MM.1S (cell line): ENCODE measurements at regions not wholly inside any gene's neighbourhood (a gene's known extent, or its start where the extent isn't known, plus 50 kb on each side); places are given as distances from the start of the nearest gene placed in this dataset.

Source experiments
- DNase-seq: peaks from one replicate; pipeline ENCODE4 v3.0.0-alpha.2; 2015
- H2AFZ ChIP-seq: fragments of 300-600 bp; sonication (generic); 2 replicates; pipeline ENCODE4 v1.6.0; 2016; ENCODE audit warnings: antibody characterized with exemption, low read length
- H3F3A ChIP-seq: fragments of 300-600 bp; sonication (generic); 2 replicates; pipeline ENCODE4 v1.6.1; 2016; ENCODE audit warnings: mild to moderate bottlenecking, antibody characterized with exemption, low read length, moderate library complexity, mixed read lengths; ENCODE audit not compliant: insufficient read depth
- H3K27ac ChIP-seq: fragments of 300-600 bp; sonication (generic); 2 replicates; pipeline ENCODE4 v1.5.1; 2016; ENCODE audit warnings: mild to moderate bottlenecking, low read length
- H3K27me3 ChIP-seq: fragments of 300-600 bp; sonication (generic); replicated peaks from 2 replicates; pipeline ENCODE4 v1.6.0; 2016; ENCODE audit warnings: low read length; ENCODE audit not compliant: insufficient read depth
- H3K36me3 ChIP-seq: fragments of 300-600 bp; sonication (generic); replicated peaks from 2 replicates; pipeline ENCODE4 v1.6.1; 2016; ENCODE audit warnings: mild to moderate bottlenecking, low read length, mixed read lengths; ENCODE audit not compliant: insufficient read depth
- H3K4me1 ChIP-seq: fragments of 300-600 bp; sonication (generic); 2 replicates; pipeline ENCODE4 v1.6.1; 2016; ENCODE audit warnings: low read length, mixed read lengths
- H3K4me2 ChIP-seq: fragments of 300-600 bp; sonication (generic); 2 replicates; pipeline ENCODE4 v1.6.0; 2016; ENCODE audit warnings: low read depth, low read length
- H3K4me3 ChIP-seq: fragments of 300-600 bp; sonication (generic); 2 replicates; pipeline ENCODE4 v1.5.1; 2016; ENCODE audit warnings: low read length, mixed read lengths
- H3K79me2 ChIP-seq: fragments of 300-600 bp; sonication (generic); 2 replicates; pipeline ENCODE4 v1.6.1; 2016; ENCODE audit warnings: mixed run types, low read length, mixed read lengths
- H3K9ac ChIP-seq: fragments of 300-600 bp; sonication (generic); 2 replicates; pipeline ENCODE4 v1.6.1; 2016; ENCODE audit warnings: low read length, mixed read lengths
- H3K9me2 ChIP-seq: fragments of 300-600 bp; sonication (generic); replicated peaks from 2 replicates; pipeline ENCODE4 v1.6.1; 2016; ENCODE audit warnings: mild to moderate bottlenecking, low read length, mixed read lengths; ENCODE audit not compliant: insufficient read depth
- H3K9me3 ChIP-seq: fragments of 300-600 bp; sonication (generic); replicated peaks from 2 replicates; pipeline ENCODE4 v1.6.1; 2016; ENCODE audit warnings: mild to moderate bottlenecking, low read length, mixed read lengths; ENCODE audit not compliant: insufficient read depth
- H4K20me1 ChIP-seq: fragments of 300-600 bp; sonication (generic); 2 replicates; pipeline ENCODE4 v1.6.1; 2016; ENCODE audit warnings: mild to moderate bottlenecking, low read length, moderate library complexity, mixed read lengths; ENCODE audit not compliant: insufficient read depth
- CTCF ChIP-seq: fragments of 300-600 bp; sonication (generic); IDR thresholded peaks from 2 replicates; pipeline ENCODE4 v1.5.1; 2016; ENCODE audit warnings: antibody characterized with exemption, low read length, mixed read lengths
- EZH2 ChIP-seq: fragments of 300-600 bp; sonication (generic); optimal IDR thresholded peaks from 2 replicates; pipeline ENCODE3; 2017; ENCODE audit warnings: low read depth, mild to moderate bottlenecking, antibody characterized with exemption, low read length, mixed read lengths
- EZH2phosphoT487 ChIP-seq: fragments of 300-600 bp; sonication (generic); IDR thresholded peaks from 2 replicates; pipeline ENCODE4 v1.6.1; 2018; ENCODE audit warnings: antibody characterized with exemption, low read length

DNA sequence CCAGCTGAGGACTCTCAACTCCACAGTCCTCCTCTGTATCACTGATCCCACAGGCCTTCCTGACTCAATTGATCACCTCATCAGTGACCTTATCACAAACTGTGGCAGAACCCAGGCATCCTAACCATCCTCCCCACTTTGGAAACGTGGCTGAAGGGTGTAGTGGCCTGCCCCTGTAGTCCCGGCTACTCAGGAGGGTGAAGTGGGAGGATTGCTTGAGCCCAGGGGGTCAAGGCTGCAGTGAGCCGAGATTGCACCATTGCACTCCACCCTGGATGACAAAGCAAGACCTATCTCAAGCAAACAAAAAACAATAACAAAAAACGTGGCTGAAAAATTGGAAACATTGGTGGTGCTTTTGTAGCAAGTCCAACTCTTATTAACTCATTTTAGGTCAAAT is 203.4 kb upstream of the ZNF217 start:
- Histone ChIP-seq H2AFZ (no peak overlapping the region), H3K4me1 (no peaks in the 10 kb centered on the region), H4K20me1 (no peaks in the 10 kb centered on the region), H3K9me2 (no peaks in the 10 kb centered on the region), H3K9me3 (no peaks in the 10 kb centered on the region), H3K27me3 (no peaks in the 10 kb centered on the region), H3K4me2 (no peak overlapping the region), H3K9ac (no peak overlapping the region), H3K27ac (no peak overlapping the region), H3K4me3 (no peak overlapping the region), H3K36me3 (no peaks in the 10 kb centered on the region), H3K79me2 (no peaks in the 10 kb centered on the region), H3F3A (no peaks in the 10 kb centered on the region)
- no peak for TF ChIP-seq CTCF
- TF ChIP-seq EZH2phosphoT487: no peak
- no peak for TF ChIP-seq EZH2
- DNase-seq: no peak

- H3K36me3 ChIP-seq: no peaks in the 10 kb centered on the region
- TF ChIP-seq EZH2phosphoT487 (no peak), EZH2 (no peak), CTCF (no peak)
- no peak overlapping the region for H2AFZ ChIP-seq
- H3K27me3 ChIP-seq: no peaks in the 10 kb centered on the region
- H3K79me2 ChIP-seq: no peaks in the 10 kb centered on the region
- no peaks in the 10 kb centered on the region for H3K9me3 ChIP-seq
- H4K20me1 ChIP-seq: no peaks in the 10 kb centered on the region
- no peaks in the 10 kb centered on the region for H3F3A ChIP-seq
- H3K9ac ChIP-seq: no peak overlapping the region
- H3K9me2 ChIP-seq: no peaks in the 10 kb centered on the region
- no peaks in the 10 kb centered on the region for H3K4me1 ChIP-seq
- DNase-seq: no peak
- no peak overlapping the region for H3K27ac ChIP-seq
- H3K4me2 ChIP-seq: no peak overlapping the region
- no peak overlapping the region for H3K4me3 ChIP-seq
Observed at GRCh38 chr20:53795170-53795569, 201.5 kb upstream of the ZNF217 start.

GRCh38 chr20:53794529-53795115 is 201.0 kb upstream of the ZNF217 start:
- Histone ChIP-seq H4K20me1 (no peaks in the 10 kb centered on the region), H3K36me3 (no peaks in the 10 kb centered on the region), H3F3A (no peaks in the 10 kb centered on the region), H3K4me2 (no peak overlapping the region), H3K4me3 (no peak overlapping the region), H3K9me2 (no peaks in the 10 kb centered on the region), H3K4me1 (no peaks in the 10 kb centered on the region), H3K9ac (no peak overlapping the region), H3K27me3 (no peaks in the 10 kb centered on the region), H3K79me2 (no peaks in the 10 kb centered on the region), H3K27ac (no peak overlapping the region), H2AFZ (no peak overlapping the region), H3K9me3 (no peaks in the 10 kb centered on the region)
- TF ChIP-seq EZH2phosphoT487 (no peak), EZH2 (no peak), CTCF (no peak)
- no peak for DNase-seq
